ENCODE measurements at regions not wholly inside any gene's neighbourhood (a gene's known extent, or its start where the extent isn't known, plus 50 kb on each side); places are given as distances from the start of the nearest gene placed in this dataset.
A peak's percentile ranks its signal among the peaks of the same experiment; 100 is the strongest.

GRCh38 chr7:156543699-156544598 is 96.6 kb upstream of the RNF32 start:
- no peak overlapping the region for H3K4ac ChIP-seq (ENCODE audit: low read depth in 1 of 2, low read length in 2 of 2)
- no peaks in the 10 kb centered on the region for H3K79me1 ChIP-seq (replicated peaks; ENCODE audit: low read length, poor library complexity, severe bottlenecking)
- no peak overlapping the region for H3K4me3 ChIP-seq (ENCODE audit: insufficient read depth in 1 of 2, low read depth in 1 of 2, low read length in 2 of 2)
- no peak overlapping the region for H2BK12ac ChIP-seq (ENCODE audit: low read length in 2 of 2)
- H2BK15ac ChIP-seq (ENCODE audit: low read depth, poor library complexity, severe bottlenecking) = no peak overlapping the region
- no peaks in the 10 kb centered on the region for H3K4me1 ChIP-seq (ENCODE audit: control insufficient read depth, insufficient read depth, low read depth, low read length)
- H3K18ac ChIP-seq (ENCODE audit: low read depth in 1 of 2, low read length in 2 of 2) = no peak overlapping the region
- no peak overlapping the region for H3K14ac ChIP-seq (ENCODE audit: low read length in 2 of 2)
- H4K91ac ChIP-seq (ENCODE audit: low read length) = peak overlapping the region; percentile 50
- H3K9me3 ChIP-seq (ENCODE audit: control insufficient read depth, low read length) = peaks cover 3% of the 10 kb centered on the region
- no peak overlapping the region for H3K4me2 ChIP-seq (ENCODE audit: low read length, poor library complexity, severe bottlenecking)
- H3K23ac ChIP-seq (ENCODE audit: low read length in 2 of 2) = no peak overlapping the region
- H3K27ac ChIP-seq (ENCODE audit: low read length, poor library complexity, severe bottlenecking) = no peak overlapping the region
- no peak overlapping the region for H3K9ac ChIP-seq (ENCODE audit: low read length)
- no peak for DNase-seq
- no peak overlapping the region for H2AFZ ChIP-seq (ENCODE audit: low read depth, low read length)
- no peaks in the 10 kb centered on the region for H3K36me3 ChIP-seq (ENCODE audit: control insufficient read depth in 1 of 2, insufficient read depth in 2 of 2, low read depth in 1 of 2, low read length in 2 of 2)
- no peak overlapping the region for H2BK120ac ChIP-seq (ENCODE audit: low read depth, low read length)
- no peak overlapping the region for H2BK5ac ChIP-seq (ENCODE audit: low read depth, low read length, poor library complexity, severe bottlenecking)
- 87% methylated on average over 24 of the region's 33 CpGs for WGBS
- H4K8ac ChIP-seq (ENCODE audit: low read length) = no peak overlapping the region
- no peaks in the 10 kb centered on the region for H3K27me3 ChIP-seq (ENCODE audit: control insufficient read depth in 1 of 2, insufficient read depth in 1 of 2, low read length in 2 of 2)
- no peak overlapping the region for H2AK5ac ChIP-seq (ENCODE audit: low read length, severe bottlenecking)

GRCh38 chr7:156540619-156541165 is 99.9 kb upstream of the RNF32 start:
- Histone ChIP-seq H3K4me1 (ENCODE audit: control insufficient read depth, insufficient read depth, low read depth, low read length) (no peaks in the 10 kb centered on the region), H3K36me3 (ENCODE audit: control insufficient read depth in 1 of 2, insufficient read depth in 2 of 2, low read depth in 1 of 2, low read length in 2 of 2) (peaks cover 0 to 2% of the 10 kb centered on the region in 2 experiments), H3K18ac (ENCODE audit: low read depth in 1 of 2, low read length in 2 of 2) (no peak overlapping the region), H3K27ac (ENCODE audit: low read length, poor library complexity, severe bottlenecking) (no peak overlapping the region), H3K27me3 (ENCODE audit: control insufficient read depth in 1 of 2, insufficient read depth in 1 of 2, low read length in 2 of 2) (no peaks in the 10 kb centered on the region), H3K4me2 (ENCODE audit: low read length, poor library complexity, severe bottlenecking) (no peak overlapping the region), H3K9ac (ENCODE audit: low read length) (no peak overlapping the region), H2BK120ac (ENCODE audit: low read depth, low read length) (no peak overlapping the region), H2BK15ac (ENCODE audit: low read depth, poor library complexity, severe bottlenecking) (no peak overlapping the region), H4K91ac (ENCODE audit: low read length) (no peak overlapping the region), H2BK5ac (ENCODE audit: low read depth, low read length, poor library complexity, severe bottlenecking) (no peak overlapping the region), H3K23ac (ENCODE audit: low read length in 2 of 2) (no peak overlapping the region), H2BK12ac (ENCODE audit: low read length in 2 of 2) (no peak overlapping the region), H2AK5ac (ENCODE audit: low read length, severe bottlenecking) (no peak overlapping the region), H3K14ac (ENCODE audit: low read length in 2 of 2) (no peak overlapping the region), H4K8ac (ENCODE audit: low read length) (no peak overlapping the region), H2AFZ (ENCODE audit: low read depth, low read length) (no peak overlapping the region), H3K4ac (ENCODE audit: low read depth in 1 of 2, low read length in 2 of 2) (no peak overlapping the region), H3K79me1 (replicated peaks; ENCODE audit: low read length, poor library complexity, severe bottlenecking) (no peaks in the 10 kb centered on the region), H3K4me3 (ENCODE audit: insufficient read depth in 1 of 2, low read depth in 1 of 2, low read length in 2 of 2) (no peak overlapping the region), H3K9me3 (ENCODE audit: control insufficient read depth, low read length) (peaks cover 3% of the 10 kb centered on the region)
- 83% methylated on average over 7 of the region's 7 CpGs for WGBS
- no peak for DNase-seq

DNA sequence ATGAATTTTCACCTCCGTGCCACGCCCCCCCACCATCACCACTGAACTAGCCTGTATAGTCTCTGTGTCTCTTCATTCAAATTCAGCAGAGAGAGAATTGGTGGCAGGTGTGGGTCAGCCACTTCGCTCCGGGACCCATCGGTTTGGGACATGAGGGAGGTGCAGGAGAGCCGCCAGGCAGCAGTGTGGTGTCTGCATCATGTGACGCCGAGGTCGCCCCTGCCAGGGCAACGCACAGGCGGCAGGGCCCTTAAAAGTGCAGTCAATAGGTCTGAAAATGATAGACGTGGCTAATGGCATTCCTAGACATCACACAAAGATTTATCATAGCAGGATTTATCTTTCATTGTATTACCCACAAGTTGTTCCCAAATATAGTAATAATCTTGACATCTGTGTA is 100.6 kb upstream of the RNF32 start:
- H3K9ac ChIP-seq (ENCODE audit: low read length) = no peak overlapping the region
- H3K27me3 ChIP-seq (ENCODE audit: control insufficient read depth in 1 of 2, insufficient read depth in 1 of 2, low read length in 2 of 2) = no peaks in the 10 kb centered on the region
- WGBS = 84% methylated on average over 10 of the region's 12 CpGs
- no peak overlapping the region for H3K4me2 ChIP-seq (ENCODE audit: low read length, poor library complexity, severe bottlenecking)
- no peak overlapping the region for H2AFZ ChIP-seq (ENCODE audit: low read depth, low read length)
- no peak overlapping the region for H3K4me3 ChIP-seq (ENCODE audit: insufficient read depth in 1 of 2, low read depth in 1 of 2, low read length in 2 of 2)
- H2BK12ac ChIP-seq (ENCODE audit: low read length in 2 of 2) = no peak overlapping the region
- no peaks in the 10 kb centered on the region for H3K79me1 ChIP-seq (replicated peaks; ENCODE audit: low read length, poor library complexity, severe bottlenecking)
- no peak overlapping the region for H2BK120ac ChIP-seq (ENCODE audit: low read depth, low read length)
- H3K4me1 ChIP-seq (ENCODE audit: control insufficient read depth, insufficient read depth, low read depth, low read length) = no peaks in the 10 kb centered on the region
- H4K8ac ChIP-seq (ENCODE audit: low read length) = no peak overlapping the region
- H2BK5ac ChIP-seq (ENCODE audit: low read depth, low read length, poor library complexity, severe bottlenecking) = no peak overlapping the region
- H4K91ac ChIP-seq (ENCODE audit: low read length) = no peak overlapping the region
- H3K4ac ChIP-seq (ENCODE audit: low read depth in 1 of 2, low read length in 2 of 2) = no peak overlapping the region
- no peak overlapping the region for H2BK15ac ChIP-seq (ENCODE audit: low read depth, poor library complexity, severe bottlenecking)
- H3K36me3 ChIP-seq (ENCODE audit: control insufficient read depth in 1 of 2, insufficient read depth in 2 of 2, low read depth in 1 of 2, low read length in 2 of 2) = peaks cover 0 to 2% of the 10 kb centered on the region in 2 experiments
- H2AK5ac ChIP-seq (ENCODE audit: low read length, severe bottlenecking) = no peak overlapping the region
- H3K14ac ChIP-seq (ENCODE audit: low read length in 2 of 2) = no peak overlapping the region
- DNase-seq = no peak
- no peak overlapping the region for H3K23ac ChIP-seq (ENCODE audit: low read length in 2 of 2)
- no peak overlapping the region for H3K18ac ChIP-seq (ENCODE audit: low read depth in 1 of 2, low read length in 2 of 2)
- H3K27ac ChIP-seq (ENCODE audit: low read length, poor library complexity, severe bottlenecking) = no peak overlapping the region
- peaks cover 3% of the 10 kb centered on the region for H3K9me3 ChIP-seq (ENCODE audit: control insufficient read depth, low read length)

- H3K36me3 ChIP-seq (ENCODE audit: control insufficient read depth in 1 of 2, insufficient read depth in 2 of 2, low read depth in 1 of 2, low read length in 2 of 2) = peaks cover 0 to 2% of the 10 kb centered on the region in 2 experiments
- H3K14ac ChIP-seq (ENCODE audit: low read length in 2 of 2) = no peak overlapping the region
- H3K4me3 ChIP-seq (ENCODE audit: insufficient read depth in 1 of 2, low read depth in 1 of 2, low read length in 2 of 2) = no peak overlapping the region
- no peak overlapping the region for H2BK12ac ChIP-seq (ENCODE audit: low read length in 2 of 2)
- H3K79me1 ChIP-seq (replicated peaks; ENCODE audit: low read length, poor library complexity, severe bottlenecking) = no peaks in the 10 kb centered on the region
- no peak overlapping the region for H3K9ac ChIP-seq (ENCODE audit: low read length)
- no peak overlapping the region for H2BK15ac ChIP-seq (ENCODE audit: low read depth, poor library complexity, severe bottlenecking)
- no peaks in the 10 kb centered on the region for H3K27me3 ChIP-seq (ENCODE audit: control insufficient read depth in 1 of 2, insufficient read depth in 1 of 2, low read length in 2 of 2)
- no peak for DNase-seq
- no peak overlapping the region for H2BK5ac ChIP-seq (ENCODE audit: low read depth, low read length, poor library complexity, severe bottlenecking)
- no peak overlapping the region for H3K23ac ChIP-seq (ENCODE audit: low read length in 2 of 2)
- H3K18ac ChIP-seq (ENCODE audit: low read depth in 1 of 2, low read length in 2 of 2) = no peak overlapping the region
- no peak overlapping the region for H4K91ac ChIP-seq (ENCODE audit: low read length)
- H2AK5ac ChIP-seq (ENCODE audit: low read length, severe bottlenecking) = no peak overlapping the region
- H4K8ac ChIP-seq (ENCODE audit: low read length) = no peak overlapping the region
- WGBS = 41% methylated on average over 4 of the region's 5 CpGs
- H3K4me1 ChIP-seq (ENCODE audit: control insufficient read depth, insufficient read depth, low read depth, low read length) = no peaks in the 10 kb centered on the region
- no peak overlapping the region for H2AFZ ChIP-seq (ENCODE audit: low read depth, low read length)
- no peaks in the 10 kb centered on the region for H3K9me3 ChIP-seq (ENCODE audit: control insufficient read depth, low read length)
- no peak overlapping the region for H2BK120ac ChIP-seq (ENCODE audit: low read depth, low read length)
- H3K4me2 ChIP-seq (ENCODE audit: low read length, poor library complexity, severe bottlenecking) = no peak overlapping the region
- no peak overlapping the region for H3K27ac ChIP-seq (ENCODE audit: low read length, poor library complexity, severe bottlenecking)
- H3K4ac ChIP-seq (ENCODE audit: low read depth in 1 of 2, low read length in 2 of 2) = no peak overlapping the region
These were observed 103.6 kb upstream of the RNF32 start for GRCh38 chr7:156537006-156537405.

Data from mesenchymal stem cell (in vitro differentiated cells and primary cell).